GM21737 (cell line): ENCODE measurements at regions not wholly inside any gene's neighbourhood (a gene's known extent, or its start where the extent isn't known, plus 50 kb on each side); places are given as distances from the start of the nearest gene placed in this dataset.

ENCODE experiments used
- ATAC-seq: cut with Tn5 transposase; IDR thresholded peaks from one replicate; pipeline ENCODE4 v1.9.1; 2021; ENCODE audit warnings: mild to moderate bottlenecking, moderate library complexity; ENCODE audit not compliant: unreplicated experiment

DNA sequence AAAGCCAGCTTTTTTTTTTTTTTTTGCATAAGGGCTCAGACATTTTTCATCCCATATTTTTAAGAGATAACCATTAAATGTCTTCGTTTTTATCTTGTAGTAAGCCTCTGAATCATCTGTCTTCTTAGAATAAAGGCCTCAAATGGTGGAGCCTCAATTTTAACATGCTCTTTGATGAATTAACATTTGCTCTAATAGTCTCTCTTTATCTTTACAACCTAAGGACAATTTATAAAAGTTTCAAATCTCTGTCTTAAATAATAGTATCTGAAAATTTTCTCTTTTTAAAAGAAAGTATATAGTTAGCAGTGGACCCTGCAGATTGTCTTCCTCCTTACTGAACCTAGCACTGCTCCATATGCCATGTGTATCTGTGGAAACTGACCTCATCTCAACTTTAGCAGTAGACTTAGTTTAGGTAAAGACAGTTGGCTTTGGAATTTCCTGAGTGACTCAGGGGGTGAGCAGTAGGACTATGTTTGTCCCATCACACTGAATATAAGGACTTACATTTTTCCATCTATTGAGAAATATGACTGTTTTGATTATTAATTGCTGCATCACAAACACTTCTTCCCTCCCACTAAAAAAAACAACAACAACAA is 1658.0 kb downstream of the STIM2 start:
- ATAC-seq = no peak

DNA sequence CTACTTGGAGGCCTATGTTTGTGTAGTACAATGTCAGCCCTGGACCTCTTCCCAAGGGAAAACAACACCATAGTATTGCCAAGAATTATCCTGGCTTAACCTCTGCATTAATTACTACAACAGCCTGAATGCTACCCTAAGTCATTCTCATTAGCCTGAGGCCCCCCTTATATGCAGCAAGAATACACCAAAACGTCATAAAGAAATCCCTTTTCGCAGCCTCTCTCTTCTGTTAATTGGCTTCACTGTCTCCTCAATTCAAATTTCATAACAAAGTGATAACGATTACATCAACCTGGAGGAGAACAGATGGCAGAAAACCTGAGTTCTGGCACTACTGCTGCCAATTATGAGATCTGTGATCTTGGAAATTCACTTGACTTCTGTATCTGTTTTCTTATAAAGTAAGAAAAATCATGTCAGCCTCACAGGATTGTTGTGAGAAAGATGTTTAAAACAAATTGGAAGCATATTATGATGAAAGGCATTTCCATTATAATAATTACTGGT is 1663.1 kb downstream of the STIM2 start:
- ATAC-seq = no peak

GRCh38 chr4:28536124-28536523 is 1675.5 kb downstream of the STIM2 start:
- no peak for ATAC-seq

DNA sequence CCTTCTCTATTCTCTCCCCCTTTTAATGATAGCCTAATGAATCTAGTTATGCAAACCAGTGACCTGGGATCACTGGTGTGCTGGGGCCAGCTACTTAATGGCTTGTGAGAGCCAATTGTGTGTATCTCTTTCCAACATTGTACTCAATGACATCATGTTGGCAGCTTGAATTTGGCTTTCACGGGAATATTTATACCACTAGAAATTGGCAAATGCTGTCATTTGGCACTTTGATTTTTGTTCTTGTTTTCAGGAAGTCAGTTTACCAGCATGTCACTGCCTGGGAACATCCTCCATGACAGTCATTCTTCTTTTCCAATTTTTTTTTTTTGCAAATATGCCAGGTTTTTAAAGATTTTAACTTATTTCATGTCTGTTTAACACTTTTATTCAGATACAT is 1685.3 kb downstream of the STIM2 start:
- no peak for ATAC-seq

GRCh38 chr4:28548136-28548535 is 1687.5 kb downstream of the STIM2 start:
- ATAC-seq = no peak

DNA sequence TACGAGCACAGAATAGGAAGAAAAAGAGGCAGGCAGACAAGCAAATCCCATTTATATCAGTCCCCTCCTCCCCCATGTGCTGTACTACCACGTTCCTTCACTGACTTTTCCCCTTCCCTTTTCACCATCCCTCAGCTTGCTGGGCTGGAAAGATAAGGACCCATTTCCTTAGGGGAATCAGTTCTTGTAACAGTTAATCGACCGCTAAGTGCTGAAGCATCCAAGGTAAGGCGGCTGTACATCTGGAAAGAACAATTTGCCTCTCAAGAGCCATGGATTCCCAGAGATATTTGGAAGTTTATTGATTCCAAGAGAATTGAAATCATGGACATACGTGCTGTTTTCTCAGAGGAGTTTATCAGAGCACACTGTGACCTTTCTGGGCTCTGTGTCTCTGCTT is 1688.0 kb downstream of the STIM2 start:
- no peak for ATAC-seq

GRCh38 chr4:28555866-28556265 is 1695.2 kb downstream of the STIM2 start:
- no peak for ATAC-seq

- no peak for ATAC-seq
These were observed 1697.1 kb downstream of the STIM2 start for GRCh38 chr4:28557755-28558154.

GRCh38 chr4:28558895-28559294 is 1698.3 kb downstream of the STIM2 start:
- ATAC-seq = no peak

- ATAC-seq = no peak
These were observed 1702.3 kb downstream of the STIM2 start for GRCh38 chr4:28562913-28563312.

DNA sequence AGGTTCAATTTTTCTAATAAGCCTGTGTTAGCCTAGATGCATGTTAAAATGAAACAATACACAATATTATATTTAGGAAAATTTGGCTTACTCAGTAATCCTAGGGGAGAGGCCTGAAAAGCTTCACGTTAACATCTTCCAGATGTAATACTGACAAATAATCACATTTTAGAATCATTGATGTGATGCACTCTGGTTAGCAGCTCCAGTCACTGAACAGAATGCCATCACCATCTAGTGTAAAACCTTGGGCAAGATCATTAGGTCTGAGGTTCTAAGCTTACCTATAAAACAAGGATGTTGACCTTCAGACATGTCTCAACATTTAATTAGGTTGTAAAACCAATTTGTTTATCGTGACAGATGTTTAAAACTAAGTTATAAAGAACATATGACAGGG is 1704.8 kb downstream of the STIM2 start:
- no peak for ATAC-seq

GRCh38 chr4:28600958-28601357 is 1740.3 kb downstream of the STIM2 start:
- ATAC-seq = no peak

- no peak for ATAC-seq
These were observed 1761.0 kb downstream of the STIM2 start for GRCh38 chr4:28621591-28621990.

DNA sequence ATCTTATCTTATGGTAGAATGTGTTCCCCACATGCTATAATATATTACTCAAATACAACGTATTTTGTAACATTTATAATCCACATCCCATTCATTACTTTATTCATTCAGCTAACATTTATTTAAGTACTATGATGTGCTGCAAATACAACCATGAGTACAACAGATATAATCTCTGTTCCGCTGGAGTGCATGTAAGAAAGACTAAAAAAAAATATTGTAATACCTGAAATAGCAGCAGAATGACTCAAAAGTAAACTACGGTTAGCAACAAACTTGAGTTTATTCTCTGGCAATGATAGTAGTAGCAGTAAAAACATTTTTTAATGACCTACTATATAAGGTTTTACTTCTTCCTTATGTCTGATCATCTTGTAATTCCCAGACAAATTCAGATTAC is 1776.3 kb downstream of the STIM2 start:
- ATAC-seq = no peak

DNA sequence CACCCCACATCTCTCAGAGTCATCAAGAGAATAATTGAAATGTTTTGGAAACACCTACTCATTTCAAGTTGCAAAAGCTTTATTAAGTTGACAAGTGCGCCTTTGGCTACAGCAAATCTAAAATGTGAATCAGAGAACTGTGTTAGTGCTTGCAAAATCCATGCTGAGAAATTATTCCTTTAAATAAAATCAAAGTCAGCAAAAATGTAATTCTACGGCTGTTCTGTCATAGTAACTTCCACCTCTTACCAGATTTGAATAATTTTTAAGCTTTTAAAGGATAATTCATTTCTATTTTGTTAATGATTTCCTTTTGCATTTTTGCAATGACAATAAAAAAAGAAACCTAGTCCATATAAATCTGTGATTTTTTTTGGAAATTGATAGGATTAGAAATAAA is 1779.1 kb downstream of the STIM2 start:
- no peak for ATAC-seq

GRCh38 chr4:28654618-28655017 is 1794.0 kb downstream of the STIM2 start:
- ATAC-seq = no peak

- ATAC-seq = no peak
These were observed 1804.7 kb downstream of the STIM2 start for GRCh38 chr4:28665306-28665705.

GRCh38 chr4:28675582-28675981 is 1814.9 kb downstream of the STIM2 start:
- no peak for ATAC-seq

- ATAC-seq = no peak
These were observed 1817.2 kb downstream of the STIM2 start for GRCh38 chr4:28677808-28678207.

- ATAC-seq = no peak
These were observed 1822.2 kb downstream of the STIM2 start for GRCh38 chr4:28682847-28683246.

- ATAC-seq = no peak
These were observed 1826.0 kb downstream of the STIM2 start for GRCh38 chr4:28686618-28687017.

- no peak for ATAC-seq
These were observed 1830.2 kb downstream of the STIM2 start for GRCh38 chr4:28690890-28691289.

GRCh38 chr4:28702571-28702970 is 1841.9 kb downstream of the STIM2 start:
- no peak for ATAC-seq
